DND-41 (cell line): ENCODE measurements at regions not wholly inside any gene's neighbourhood (a gene's known extent, or its start where the extent isn't known, plus 50 kb on each side); places are given as distances from the start of the nearest gene placed in this dataset.

ENCODE experiments used
- ATAC-seq: fragments of 200-7000 bp; cut with Tn5 transposase; 3 replicates; pipeline ENCODE4 v1.9.1; 2021; ENCODE audit warnings: low read depth; ENCODE audit not compliant: insufficient read depth
- DNase-seq: peaks from one replicate; pipeline ENCODE4 v3.0.0-alpha.2; 2020
- H2AFZ ChIP-seq: 2 replicates; pipeline ENCODE4 v1.6.0; 2012; ENCODE audit warnings: low read depth, low read length
- H3K27ac ChIP-seq: 2 replicates; pipeline ENCODE4 v1.5.1; 2012; ENCODE audit warnings: low read length, inconsistent platforms
- H3K27me3 ChIP-seq: fragments of 200-600 bp; sonication (generic); 2 replicates; pipeline ENCODE4 v1.6.0; 2012; ENCODE audit warnings: low read length, mild to moderate bottlenecking, inconsistent platforms; ENCODE audit not compliant: insufficient read depth, poor library complexity
- H3K36me3 ChIP-seq: 2 replicates; pipeline ENCODE4 v1.5.1; 2012; ENCODE audit warnings: low read length, inconsistent platforms; ENCODE audit not compliant: insufficient read depth
- H3K4me1 ChIP-seq: 2 replicates; pipeline ENCODE4 v1.5.1; 2012; ENCODE audit warnings: mild to moderate bottlenecking, low read length; ENCODE audit not compliant: insufficient read depth
- H3K4me2 ChIP-seq: 2 replicates; pipeline ENCODE4 v1.6.0; 2012; ENCODE audit warnings: mild to moderate bottlenecking, moderate library complexity, low read length, inconsistent platforms; ENCODE audit not compliant: insufficient read depth
- H3K4me3 ChIP-seq, 2 experiments: fragments of 200-600 bp in 1 of 2; shearing (Covaris generic) in 1 of 2; 2 replicates each; pipeline ENCODE4 v1.5.1; 2012 to 2016; ENCODE audit warnings: inconsistent platforms in 2 of 2, low read length in 2 of 2, mild to moderate bottlenecking in 2 of 2, low read depth in 1 of 2, moderate library complexity in 1 of 2
- H3K79me2 ChIP-seq: 2 replicates; pipeline ENCODE4 v1.6.0; 2012; ENCODE audit warnings: low read length, inconsistent platforms; ENCODE audit not compliant: insufficient read depth
- H3K9ac ChIP-seq: 2 replicates; pipeline ENCODE4 v1.6.0; 2012; ENCODE audit warnings: low read depth, mild to moderate bottlenecking, inconsistent platforms, low read length, moderate library complexity
- H3K9me3 ChIP-seq: 2 replicates; pipeline ENCODE4 v1.5.1; 2012; ENCODE audit warnings: low read length, moderate library complexity, mild to moderate bottlenecking, inconsistent platforms; ENCODE audit not compliant: insufficient read depth, severe bottlenecking
- H4K20me1 ChIP-seq: 2 replicates; pipeline ENCODE4 v1.6.0; 2012; ENCODE audit warnings: low read length; ENCODE audit not compliant: insufficient read depth
- EZH2 ChIP-seq: IDR thresholded peaks from 3 replicates; pipeline ENCODE4 v1.6.1; 2012; ENCODE audit warnings: borderline replicate concordance, low read depth, mild to moderate bottlenecking, moderate library complexity, low read length, inconsistent platforms; ENCODE audit not compliant: severe bottlenecking
- TF ChIP-seq, protein P1 (sequence below): IDR thresholded peaks from 2 replicates; pipeline ENCODE4 v1.5.1; 2012; ENCODE audit warnings: borderline replicate concordance, low read length, moderate library complexity, mild to moderate bottlenecking; ENCODE audit not compliant: poor library complexity, severe bottlenecking; ENCODE audit errors: extremely low read depth

DNA sequence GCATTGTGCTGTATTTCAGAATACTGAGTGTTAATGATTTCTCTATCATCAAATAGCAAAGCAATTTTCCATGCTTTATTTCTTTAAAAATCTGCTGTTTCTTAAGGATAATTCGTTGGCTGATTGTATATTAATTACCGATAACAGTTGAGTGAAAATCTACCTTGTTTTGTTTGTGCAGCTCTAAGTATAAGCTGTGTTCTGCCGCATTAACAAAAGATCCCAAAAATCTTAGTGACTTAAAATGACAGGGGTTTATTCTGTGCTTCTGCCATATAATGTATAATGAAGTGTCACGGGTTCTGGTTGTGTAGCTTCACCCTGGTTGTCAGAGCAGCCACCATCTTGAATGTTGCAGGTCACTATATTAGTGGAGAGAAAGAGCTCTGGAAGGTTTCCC lies 196.1 kb downstream of the ACTR3 start:
- TF ChIP-seq EZH2: no peak
- TF ChIP-seq, protein P1, sequence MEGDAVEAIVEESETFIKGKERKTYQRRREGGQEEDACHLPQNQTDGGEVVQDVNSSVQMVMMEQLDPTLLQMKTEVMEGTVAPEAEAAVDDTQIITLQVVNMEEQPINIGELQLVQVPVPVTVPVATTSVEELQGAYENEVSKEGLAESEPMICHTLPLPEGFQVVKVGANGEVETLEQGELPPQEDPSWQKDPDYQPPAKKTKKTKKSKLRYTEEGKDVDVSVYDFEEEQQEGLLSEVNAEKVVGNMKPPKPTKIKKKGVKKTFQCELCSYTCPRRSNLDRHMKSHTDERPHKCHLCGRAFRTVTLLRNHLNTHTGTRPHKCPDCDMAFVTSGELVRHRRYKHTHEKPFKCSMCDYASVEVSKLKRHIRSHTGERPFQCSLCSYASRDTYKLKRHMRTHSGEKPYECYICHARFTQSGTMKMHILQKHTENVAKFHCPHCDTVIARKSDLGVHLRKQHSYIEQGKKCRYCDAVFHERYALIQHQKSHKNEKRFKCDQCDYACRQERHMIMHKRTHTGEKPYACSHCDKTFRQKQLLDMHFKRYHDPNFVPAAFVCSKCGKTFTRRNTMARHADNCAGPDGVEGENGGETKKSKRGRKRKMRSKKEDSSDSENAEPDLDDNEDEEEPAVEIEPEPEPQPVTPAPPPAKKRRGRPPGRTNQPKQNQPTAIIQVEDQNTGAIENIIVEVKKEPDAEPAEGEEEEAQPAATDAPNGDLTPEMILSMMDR: no peak

DNA sequence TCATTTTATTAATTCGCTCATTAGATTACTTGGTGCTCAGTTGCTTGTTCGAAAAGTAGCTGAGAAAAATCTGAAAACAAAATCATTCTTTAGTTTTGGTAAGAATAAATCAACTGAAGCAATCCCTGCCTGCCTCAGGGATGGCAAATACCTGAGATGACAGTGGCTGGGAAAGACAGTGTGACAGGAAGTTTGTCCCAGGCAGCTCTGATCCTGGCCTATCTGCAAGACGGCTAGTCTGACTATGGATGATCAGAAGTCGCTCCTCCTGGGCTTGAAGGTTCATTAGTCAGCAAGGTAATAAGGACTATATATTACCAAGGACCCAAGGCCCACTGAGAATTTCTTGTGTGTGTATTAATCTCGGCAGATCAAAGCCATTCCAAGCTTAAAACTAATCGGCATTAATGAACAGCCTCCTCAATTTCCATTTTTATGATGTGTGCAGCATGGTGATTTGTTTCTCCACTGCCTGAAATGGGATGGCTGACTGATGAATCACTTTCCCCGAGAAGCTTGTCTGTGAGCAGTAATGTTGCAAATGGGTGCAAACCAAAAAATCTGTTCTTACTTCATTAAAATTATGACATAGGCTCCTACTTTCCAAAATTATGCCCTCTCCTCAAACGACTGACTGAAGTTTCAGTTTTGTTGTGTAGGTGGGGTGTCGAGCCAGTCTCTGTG lies 199.9 kb downstream of the ACTR3 start:
- Histone ChIP-seq H2AFZ (no peak overlapping the region), H3K27ac (no peak overlapping the region), H3K9ac (no peak overlapping the region), H3K9me3 (no peaks in the 10 kb centered on the region), H3K4me1 (no peaks in the 10 kb centered on the region), H3K4me3 (no peak overlapping the region), H3K79me2 (no peaks in the 10 kb centered on the region), H4K20me1 (no peaks in the 10 kb centered on the region), H3K27me3 (no peaks in the 10 kb centered on the region), H3K36me3 (no peaks in the 10 kb centered on the region), H3K4me2 (no peak overlapping the region)
- no peak for TF ChIP-seq EZH2
- TF ChIP-seq, protein P1: no peak
- ATAC-seq (no peak), DNase-seq (no peak)

More for the DNA sequence above, 196.1 kb downstream of the ACTR3 start:
- Histone ChIP-seq H3K4me3 (no peak overlapping the region), H3K27ac (no peak overlapping the region), H2AFZ (no peak overlapping the region), H3K9ac (no peak overlapping the region), H4K20me1 (no peaks in the 10 kb centered on the region), H3K9me3 (no peaks in the 10 kb centered on the region), H3K27me3 (no peaks in the 10 kb centered on the region), H3K4me1 (no peaks in the 10 kb centered on the region), H3K36me3 (no peaks in the 10 kb centered on the region), H3K79me2 (no peaks in the 10 kb centered on the region), H3K4me2 (no peak overlapping the region)
- no peak for ATAC-seq
- no peak for DNase-seq

GRCh38 chr2:114091010-114091409 lies 201.1 kb downstream of the ACTR3 start:
- Histone ChIP-seq H3K27ac (no peak overlapping the region), H2AFZ (no peak overlapping the region), H3K4me1 (no peaks in the 10 kb centered on the region), H3K79me2 (no peaks in the 10 kb centered on the region), H3K4me3 (no peak overlapping the region), H4K20me1 (no peaks in the 10 kb centered on the region), H3K9me3 (peaks cover 2% of the 10 kb centered on the region), H3K9ac (no peak overlapping the region), H3K27me3 (no peaks in the 10 kb centered on the region), H3K4me2 (no peak overlapping the region), H3K36me3 (no peaks in the 10 kb centered on the region)
- ATAC-seq: no peak
- no peak for DNase-seq
- TF ChIP-seq, protein P1: no peak
- no peak for TF ChIP-seq EZH2

DNA sequence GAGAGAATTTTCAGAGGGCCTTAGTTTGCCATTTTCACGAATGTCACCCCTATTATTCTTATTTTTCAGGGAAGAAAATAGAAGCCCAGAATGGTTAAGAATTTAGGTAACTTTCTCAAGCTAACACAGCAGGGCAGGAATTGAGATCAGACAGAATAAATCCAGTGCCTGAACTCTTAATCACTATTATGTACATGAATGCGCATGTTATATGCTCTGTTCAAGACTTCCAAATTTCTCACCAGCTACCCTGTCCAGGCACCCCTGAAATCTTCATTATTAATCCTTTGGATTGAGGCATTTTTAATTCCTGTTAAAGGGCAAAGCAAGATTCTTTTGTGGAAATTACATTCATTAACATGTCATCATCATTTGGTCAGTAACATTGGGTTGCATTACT lies 218.4 kb downstream of the ACTR3 start:
- no peaks in the 10 kb centered on the region for H3K36me3 ChIP-seq
- no peaks in the 10 kb centered on the region for H3K79me2 ChIP-seq
- H3K4me2 ChIP-seq: no peak overlapping the region
- no peak for ATAC-seq
- no peak overlapping the region for H3K4me3 ChIP-seq
- no peaks in the 10 kb centered on the region for H4K20me1 ChIP-seq
- no peaks in the 10 kb centered on the region for H3K4me1 ChIP-seq
- no peaks in the 10 kb centered on the region for H3K27me3 ChIP-seq
- no peak for DNase-seq
- no peaks in the 10 kb centered on the region for H3K9me3 ChIP-seq
- no peak overlapping the region for H2AFZ ChIP-seq
- no peak for TF ChIP-seq EZH2
- TF ChIP-seq, protein P1: no peak
- H3K27ac ChIP-seq: no peak overlapping the region
- H3K9ac ChIP-seq: no peak overlapping the region
